ENCODE measurements at regions not wholly inside any gene's neighbourhood (a gene's known extent, or its start where the extent isn't known, plus 50 kb on each side); places are given as distances from the start of the nearest gene placed in this dataset.

- TF ChIP-seq CTCF (IDR thresholded peaks at IDR 0.05) (no peak), POLR2A (IDR thresholded peaks at IDR 0.05) (no peak)
These were observed 86.6 kb upstream of the DPH5 start for GRCh38 chr1:101112051-101112780.

Data from ovary (tissue), 3 donors.